Mucosa of stomach (tissue), 1 donor: ENCODE measurements at regions not wholly inside any gene's neighbourhood (a gene's known extent, or its start where the extent isn't known, plus 50 kb on each side); places are given as distances from the start of the nearest gene placed in this dataset.

ENCODE experiments used
- H3K27me3 ChIP-seq: one replicate; pipeline ENCODE4 v1.7.0; 2013; ENCODE audit warnings: mild to moderate bottlenecking, low read length; ENCODE audit not compliant: control insufficient read depth, insufficient read depth
- H3K36me3 ChIP-seq: one replicate; pipeline ENCODE4 v1.7.0; 2013; ENCODE audit warnings: low read length; ENCODE audit not compliant: control insufficient read depth, insufficient read depth
- H3K4me1 ChIP-seq: one replicate; pipeline ENCODE4 v1.7.0; 2013; ENCODE audit warnings: mild to moderate bottlenecking, low read length; ENCODE audit not compliant: control insufficient read depth, insufficient read depth
- H3K4me3 ChIP-seq: one replicate; pipeline ENCODE4 v1.7.0; 2013; ENCODE audit warnings: low read length
- H3K9ac ChIP-seq: one replicate; pipeline ENCODE4 v1.7.0; 2013; ENCODE audit warnings: mild to moderate bottlenecking, low read length, moderate library complexity
- H3K9me3 ChIP-seq: one replicate; pipeline ENCODE4 v1.7.0; 2013; ENCODE audit warnings: mild to moderate bottlenecking, low read length, moderate library complexity; ENCODE audit not compliant: control insufficient read depth
- donor health status: Pancreatic carcinoma.

GRCh38 chr1:80050523-80050922 lies 1044.0 kb upstream of the ADGRL4 start:
- no peaks in the 10 kb centered on the region for H3K9me3 ChIP-seq
- no peaks in the 10 kb centered on the region for H3K36me3 ChIP-seq
- H3K4me3 ChIP-seq: no peak overlapping the region
- H3K9ac ChIP-seq: no peak overlapping the region
- H3K27me3 ChIP-seq: no peaks in the 10 kb centered on the region
- no peaks in the 10 kb centered on the region for H3K4me1 ChIP-seq

- Histone ChIP-seq H3K4me3 (no peak overlapping the region), H3K36me3 (no peaks in the 10 kb centered on the region), H3K9ac (no peak overlapping the region), H3K4me1 (no peaks in the 10 kb centered on the region), H3K27me3 (no peaks in the 10 kb centered on the region), H3K9me3 (no peaks in the 10 kb centered on the region)
These were observed 1043.6 kb upstream of the ADGRL4 start for GRCh38 chr1:80050085-80050484.

- H3K9me3 ChIP-seq: no peaks in the 10 kb centered on the region
- no peaks in the 10 kb centered on the region for H3K27me3 ChIP-seq
- H3K36me3 ChIP-seq: no peaks in the 10 kb centered on the region
- no peaks in the 10 kb centered on the region for H3K4me1 ChIP-seq
- H3K4me3 ChIP-seq: no peak overlapping the region
- H3K9ac ChIP-seq: no peak overlapping the region
These were observed 1042.2 kb upstream of the ADGRL4 start for GRCh38 chr1:80048716-80049115.

- Histone ChIP-seq H3K9ac (no peak overlapping the region), H3K27me3 (no peaks in the 10 kb centered on the region), H3K36me3 (no peaks in the 10 kb centered on the region), H3K9me3 (no peaks in the 10 kb centered on the region), H3K4me1 (no peaks in the 10 kb centered on the region), H3K4me3 (no peak overlapping the region)
These were observed 1041.3 kb upstream of the ADGRL4 start for GRCh38 chr1:80047791-80048190.

GRCh38 chr1:80044662-80045061 lies 1038.1 kb upstream of the ADGRL4 start:
- no peaks in the 10 kb centered on the region for H3K36me3 ChIP-seq
- no peak overlapping the region for H3K4me3 ChIP-seq
- H3K9me3 ChIP-seq: no peaks in the 10 kb centered on the region
- H3K9ac ChIP-seq: no peak overlapping the region
- H3K4me1 ChIP-seq: no peaks in the 10 kb centered on the region
- H3K27me3 ChIP-seq: no peaks in the 10 kb centered on the region

- Histone ChIP-seq H3K27me3 (no peaks in the 10 kb centered on the region), H3K4me3 (no peak overlapping the region), H3K9ac (no peak overlapping the region), H3K4me1 (no peaks in the 10 kb centered on the region), H3K36me3 (no peaks in the 10 kb centered on the region), H3K9me3 (no peaks in the 10 kb centered on the region)
These were observed 1030.3 kb upstream of the ADGRL4 start for GRCh38 chr1:80036690-80037432.

GRCh38 chr1:80023358-80023757 lies 1016.8 kb upstream of the ADGRL4 start:
- no peak overlapping the region for H3K9ac ChIP-seq
- no peaks in the 10 kb centered on the region for H3K27me3 ChIP-seq
- H3K9me3 ChIP-seq: no peaks in the 10 kb centered on the region
- H3K4me3 ChIP-seq: no peak overlapping the region
- H3K4me1 ChIP-seq: no peaks in the 10 kb centered on the region
- H3K36me3 ChIP-seq: no peaks in the 10 kb centered on the region

GRCh38 chr1:80021891-80022290 lies 1015.4 kb upstream of the ADGRL4 start:
- Histone ChIP-seq H3K4me3 (no peak overlapping the region), H3K36me3 (no peaks in the 10 kb centered on the region), H3K27me3 (no peaks in the 10 kb centered on the region), H3K9me3 (no peaks in the 10 kb centered on the region), H3K9ac (no peak overlapping the region), H3K4me1 (no peaks in the 10 kb centered on the region)

GRCh38 chr1:80018348-80018747 lies 1011.8 kb upstream of the ADGRL4 start:
- no peaks in the 10 kb centered on the region for H3K36me3 ChIP-seq
- H3K9me3 ChIP-seq: no peaks in the 10 kb centered on the region
- no peak overlapping the region for H3K4me3 ChIP-seq
- H3K4me1 ChIP-seq: no peaks in the 10 kb centered on the region
- no peak overlapping the region for H3K9ac ChIP-seq
- H3K27me3 ChIP-seq: no peaks in the 10 kb centered on the region

- Histone ChIP-seq H3K4me1 (no peaks in the 10 kb centered on the region), H3K9me3 (no peaks in the 10 kb centered on the region), H3K27me3 (no peaks in the 10 kb centered on the region), H3K36me3 (no peaks in the 10 kb centered on the region), H3K9ac (no peak overlapping the region), H3K4me3 (no peak overlapping the region)
These were observed 1002.4 kb upstream of the ADGRL4 start for GRCh38 chr1:80008934-80009333.

GRCh38 chr1:80003250-80003649 lies 996.7 kb upstream of the ADGRL4 start:
- H3K4me1 ChIP-seq: no peaks in the 10 kb centered on the region
- no peak overlapping the region for H3K9ac ChIP-seq
- H3K36me3 ChIP-seq: no peaks in the 10 kb centered on the region
- no peaks in the 10 kb centered on the region for H3K27me3 ChIP-seq
- H3K9me3 ChIP-seq: no peaks in the 10 kb centered on the region
- no peak overlapping the region for H3K4me3 ChIP-seq

- Histone ChIP-seq H3K4me3 (no peak overlapping the region), H3K9ac (no peak overlapping the region), H3K4me1 (no peaks in the 10 kb centered on the region), H3K36me3 (no peaks in the 10 kb centered on the region), H3K9me3 (no peaks in the 10 kb centered on the region), H3K27me3 (no peaks in the 10 kb centered on the region)
These were observed 981.9 kb upstream of the ADGRL4 start for GRCh38 chr1:79988401-79988800.

- Histone ChIP-seq H3K9me3 (no peaks in the 10 kb centered on the region), H3K36me3 (no peaks in the 10 kb centered on the region), H3K4me1 (no peaks in the 10 kb centered on the region), H3K27me3 (no peaks in the 10 kb centered on the region), H3K4me3 (no peak overlapping the region), H3K9ac (no peak overlapping the region)
These were observed 975.7 kb upstream of the ADGRL4 start for GRCh38 chr1:79982211-79982610.
